ENCODE measurements at regions not wholly inside any gene's neighbourhood (a gene's known extent, or its start where the extent isn't known, plus 50 kb on each side); places are given as distances from the start of the nearest gene placed in this dataset.

DNA sequence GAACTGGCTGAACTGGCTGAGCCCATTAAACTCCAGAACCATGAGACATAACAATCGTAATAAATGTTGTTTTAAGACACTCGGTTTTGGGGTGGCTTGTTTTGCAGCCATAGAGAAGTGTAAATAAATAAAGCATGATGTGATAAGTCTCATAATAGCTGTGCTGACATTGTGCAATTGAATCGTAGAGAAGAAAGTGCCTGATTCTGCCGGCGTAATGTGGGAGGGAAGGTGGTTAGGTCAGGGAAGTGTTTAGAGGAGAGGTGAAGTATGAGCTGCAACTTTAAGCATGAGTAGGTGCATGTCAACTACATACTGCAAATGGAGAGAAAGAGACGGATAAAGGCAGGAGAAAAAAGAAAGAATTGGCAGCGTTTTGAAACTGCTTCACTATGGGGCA lies 217.1 kb downstream of the BLID start:
- DNase-seq (ENCODE audit: low spot score in 2 of 2) (no peak), ATAC-seq (no peak)
- H3K27ac Mint-ChIP-seq, result no peak overlapping the region
- H3K9me3 Mint-ChIP-seq, result no peaks in the 10 kb centered on the region
- H3K36me3 Mint-ChIP-seq, result no peaks in the 10 kb centered on the region

DNA sequence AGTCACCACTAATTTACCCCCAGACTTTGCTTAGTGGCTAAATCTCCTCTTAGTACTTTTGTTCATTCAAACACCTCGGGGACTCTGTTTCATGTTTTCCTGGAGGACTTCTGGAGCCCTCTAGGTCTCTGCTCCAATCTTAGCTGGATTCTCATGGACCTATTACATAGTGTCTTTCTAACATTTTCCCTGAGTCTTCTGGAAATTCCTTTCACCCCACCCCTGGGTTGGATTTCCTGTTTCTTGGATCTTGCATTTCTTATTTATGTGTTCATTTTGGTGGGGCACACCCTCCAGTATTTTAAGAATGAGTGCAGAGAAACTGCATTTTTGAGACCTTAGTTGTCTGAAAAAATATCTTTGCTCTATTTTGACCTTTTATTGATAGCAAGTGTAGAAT lies 220.1 kb downstream of the BLID start:
- no peaks in the 10 kb centered on the region for H3K9me3 Mint-ChIP-seq
- no peaks in the 10 kb centered on the region for H3K36me3 Mint-ChIP-seq
- DNase-seq (ENCODE audit: low spot score in 2 of 2) (no peak), ATAC-seq (no peak)
- no peak overlapping the region for H3K27ac Mint-ChIP-seq

DNA sequence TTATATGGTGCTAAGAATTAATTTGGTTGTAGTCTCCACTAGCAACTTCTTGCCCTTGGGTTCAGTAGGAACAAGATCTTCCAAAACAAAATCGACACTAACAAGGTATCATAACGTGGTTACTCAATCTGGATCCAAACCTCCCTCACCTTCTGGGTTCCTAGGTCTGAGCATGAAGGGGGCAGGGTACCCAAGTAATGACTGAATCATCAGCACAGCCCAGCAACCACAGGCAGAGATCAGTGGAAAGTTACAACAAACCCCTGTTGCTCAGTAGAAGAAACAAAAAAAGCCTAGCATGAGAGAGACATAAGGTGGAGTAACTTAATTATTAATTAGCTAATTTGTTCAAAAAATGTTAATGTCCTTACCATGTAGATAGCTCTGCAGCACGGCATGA lies 221.4 kb downstream of the BLID start:
- Mint-ChIP-seq H3K27ac (no peak overlapping the region), H3K36me3 (no peaks in the 10 kb centered on the region), H3K9me3 (no peaks in the 10 kb centered on the region)
- no peak for DNase-seq (ENCODE audit: low spot score in 2 of 2)
- ATAC-seq, result no peak

DNA sequence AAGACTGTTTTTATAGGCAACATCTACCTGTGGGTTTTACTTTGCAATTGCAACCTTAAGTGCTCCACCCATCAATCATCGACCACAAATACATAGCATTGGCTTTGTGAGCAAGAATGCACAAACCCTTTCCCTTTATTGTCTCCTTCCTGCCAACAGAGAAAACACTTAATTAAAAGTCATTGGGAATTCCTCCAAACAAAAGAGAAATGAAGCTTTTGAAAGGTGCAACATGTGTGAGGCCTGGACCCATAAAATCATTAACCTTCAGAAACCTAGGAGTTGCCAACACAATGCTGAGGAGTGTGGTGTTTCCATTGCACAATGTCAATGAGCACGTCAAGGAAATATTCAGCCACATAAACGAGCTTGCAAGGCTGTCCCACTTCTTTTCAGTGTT lies 223.2 kb downstream of the BLID start:
- Mint-ChIP-seq H3K27ac (no peak overlapping the region), H3K36me3 (no peaks in the 10 kb centered on the region), H3K9me3 (no peaks in the 10 kb centered on the region)
- ATAC-seq (no peak), DNase-seq (ENCODE audit: low spot score in 2 of 2) (no peak)

DNA sequence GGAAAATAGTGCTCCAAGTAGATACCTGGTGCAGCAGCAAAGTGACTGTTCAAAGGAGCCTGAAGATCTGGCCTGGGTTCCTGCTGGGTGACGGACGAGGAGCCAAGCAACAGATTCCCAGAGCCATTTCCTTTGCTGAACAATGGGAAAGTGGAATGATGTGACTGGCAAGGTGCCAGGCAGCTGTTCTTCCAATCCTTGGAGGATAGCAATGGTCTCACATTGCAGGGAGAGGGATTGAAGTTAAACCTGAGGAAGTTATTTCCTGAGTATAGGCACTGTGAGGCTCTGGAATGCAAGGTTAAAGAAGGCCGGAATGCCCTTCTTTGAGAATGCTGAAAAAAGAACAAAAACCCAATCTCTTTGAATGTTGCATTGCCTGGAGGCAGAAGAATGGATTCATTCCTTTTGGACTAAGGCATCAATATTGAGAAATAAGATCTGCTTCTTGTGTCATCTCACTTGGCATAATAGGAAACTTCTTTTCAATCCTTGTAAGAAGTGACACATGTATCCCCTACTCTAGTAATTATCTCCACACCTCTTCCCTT lies 223.8 kb downstream of the BLID start:
- DNase-seq (ENCODE audit: low spot score in 2 of 2), result no peak
- H3K9me3 Mint-ChIP-seq, result no peaks in the 10 kb centered on the region

DNA sequence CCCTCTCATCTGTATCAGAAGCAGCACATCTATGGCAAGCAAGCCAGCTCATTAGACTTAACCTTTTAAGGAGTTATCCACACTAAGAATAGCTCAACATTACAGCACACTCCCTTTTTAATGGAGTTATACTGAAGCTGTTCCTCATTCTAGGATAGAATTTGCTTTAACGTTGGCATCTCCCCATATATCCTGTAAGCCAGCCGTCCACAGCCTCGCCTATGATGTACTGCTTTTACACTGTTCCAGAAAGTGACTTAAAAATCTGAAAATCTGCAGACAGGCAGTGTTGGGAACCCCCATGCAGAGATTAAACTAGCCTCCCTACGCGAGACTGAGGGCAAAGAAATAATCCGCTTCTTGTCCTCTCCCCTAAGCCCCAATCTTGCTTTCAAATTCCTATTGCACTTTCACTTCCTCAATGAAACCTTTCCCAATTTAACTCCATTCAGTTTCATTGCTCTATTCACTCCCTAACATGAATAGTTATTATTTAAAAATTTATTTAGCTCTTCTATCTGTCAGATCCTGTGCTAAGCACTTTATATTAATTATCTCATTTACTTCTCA lies 225.0 kb downstream of the BLID start:
- H3K36me3 Mint-ChIP-seq, result no peaks in the 10 kb centered on the region
- ATAC-seq, result no peak
- H3K27ac Mint-ChIP-seq, result no peak overlapping the region
- no peak for DNase-seq (ENCODE audit: low spot score in 2 of 2)
- no peaks in the 10 kb centered on the region for H3K9me3 Mint-ChIP-seq

More for the DNA sequence above, 223.8 kb downstream of the BLID start:
- no peaks in the 10 kb centered on the region for H3K36me3 Mint-ChIP-seq
- ATAC-seq, result no peak
- no peak overlapping the region for H3K27ac Mint-ChIP-seq

DNA sequence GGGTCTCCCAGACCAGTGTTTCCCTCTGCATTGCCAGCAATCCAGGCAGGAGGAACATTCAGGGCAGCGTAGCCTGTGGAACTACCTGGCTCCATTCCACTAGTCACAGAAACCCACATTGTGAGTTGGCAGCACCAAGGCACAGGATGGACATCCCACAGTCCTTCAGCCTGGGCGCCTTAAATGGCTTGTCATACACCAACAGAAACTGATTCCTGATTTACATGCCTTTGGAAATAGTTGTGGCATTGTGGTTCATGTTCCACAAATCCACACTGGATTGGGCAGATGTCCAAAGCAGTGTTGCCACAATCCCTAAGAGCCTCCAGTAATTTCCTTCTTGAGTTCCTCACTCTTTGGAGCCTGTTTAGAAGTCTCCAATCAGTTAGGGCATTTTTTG lies 225.6 kb downstream of the BLID start:
- H3K27ac Mint-ChIP-seq, result no peak overlapping the region
- DNase-seq (ENCODE audit: low spot score in 2 of 2) (no peak), ATAC-seq (no peak)
- no peaks in the 10 kb centered on the region for H3K9me3 Mint-ChIP-seq
- no peaks in the 10 kb centered on the region for H3K36me3 Mint-ChIP-seq

DNA sequence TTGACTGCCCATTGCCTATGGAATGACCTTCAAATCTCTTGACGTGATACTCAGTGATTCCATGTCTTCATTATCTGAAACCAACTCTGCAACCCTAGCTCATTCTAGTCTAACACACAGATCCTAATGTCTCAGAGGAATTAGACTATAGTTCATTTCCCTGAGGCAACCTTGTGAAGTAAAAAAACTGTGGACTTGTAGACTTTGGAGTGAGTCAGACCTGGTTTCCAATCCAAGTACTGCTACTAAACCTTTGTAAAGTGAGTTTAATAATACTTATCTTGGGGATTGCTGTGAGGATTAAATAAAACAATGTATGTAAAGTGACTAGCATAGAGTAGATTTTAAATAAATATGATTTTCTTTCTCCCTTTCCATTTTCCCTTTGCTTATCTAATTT lies 226.1 kb downstream of the BLID start:
- no peak for DNase-seq (ENCODE audit: low spot score in 2 of 2)
- Mint-ChIP-seq H3K36me3 (no peaks in the 10 kb centered on the region), H3K9me3 (no peaks in the 10 kb centered on the region), H3K27ac (no peak overlapping the region)
- ATAC-seq, result no peak

DNA sequence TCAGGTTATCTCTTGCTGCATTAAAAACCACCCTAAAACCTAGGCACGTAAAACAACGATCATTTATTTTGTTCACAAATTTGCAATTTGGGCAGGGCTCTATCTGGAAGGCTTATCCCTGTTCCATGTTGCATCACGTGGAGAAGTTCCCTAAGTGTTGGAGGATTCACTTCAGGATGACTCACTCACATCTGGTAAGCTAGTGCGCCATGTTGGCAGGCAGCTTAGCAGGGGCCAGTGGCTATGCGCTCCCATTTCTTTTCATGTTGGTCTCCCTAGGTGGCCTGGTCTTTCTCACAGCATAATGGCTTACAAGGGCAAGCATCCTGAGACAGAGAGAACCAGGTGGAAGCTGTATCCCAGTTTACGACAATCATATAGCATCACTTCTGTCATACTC lies 226.8 kb downstream of the BLID start:
- ATAC-seq, result no peak
- H3K27ac Mint-ChIP-seq, result no peak overlapping the region
- no peaks in the 10 kb centered on the region for H3K36me3 Mint-ChIP-seq
- H3K9me3 Mint-ChIP-seq, result no peaks in the 10 kb centered on the region
- no peak for DNase-seq (ENCODE audit: low spot score in 2 of 2)

DNA sequence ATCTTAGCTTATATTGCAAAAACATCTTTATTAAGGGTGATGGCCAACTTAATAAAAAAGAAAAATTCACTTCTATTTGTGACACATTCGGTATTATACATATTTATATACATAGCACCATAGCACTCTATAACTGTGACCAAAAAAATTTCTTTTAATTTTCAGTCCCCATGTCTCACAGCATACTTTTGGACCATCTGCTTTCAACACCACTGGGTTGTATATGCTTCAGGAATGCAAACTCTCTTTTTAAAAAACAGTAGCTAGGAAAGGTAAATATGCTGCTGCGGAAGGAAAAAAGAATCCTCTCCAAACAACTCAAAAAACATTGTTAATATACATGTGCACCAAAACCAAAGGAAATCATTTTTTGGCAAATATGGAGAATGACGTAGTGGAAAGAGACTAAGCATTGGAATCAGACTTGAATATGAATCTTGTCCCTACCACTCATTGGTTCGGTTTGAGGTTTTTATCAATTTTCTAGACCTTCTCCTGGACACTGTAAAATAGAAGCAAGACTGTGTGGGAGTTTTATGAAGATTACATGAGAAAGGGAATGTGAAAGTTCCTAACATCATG lies 227.9 kb downstream of the BLID start:
- ATAC-seq, result no peak
- H3K27ac Mint-ChIP-seq, result no peak overlapping the region

DNA sequence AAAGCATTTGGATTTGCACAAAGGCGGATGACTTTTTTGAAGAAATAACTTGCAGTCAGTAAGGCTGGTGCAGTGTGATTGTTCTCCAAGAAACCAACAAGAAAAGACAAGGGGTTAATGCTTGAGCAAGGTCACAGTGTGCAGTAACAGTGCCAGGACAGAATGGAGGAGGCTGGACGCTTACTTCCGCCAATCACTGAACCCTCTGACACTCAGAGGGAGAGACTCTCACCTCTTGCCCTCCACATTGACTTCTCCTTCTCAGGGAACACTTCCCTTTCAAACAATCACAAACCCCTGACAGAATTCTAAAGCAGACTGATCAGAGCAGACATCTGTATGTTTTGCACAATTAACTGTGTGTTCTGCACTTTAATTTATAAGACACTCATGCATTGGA lies 228.4 kb downstream of the BLID start:
- Mint-ChIP-seq H3K36me3 (no peaks in the 10 kb centered on the region), H3K9me3 (no peaks in the 10 kb centered on the region), H3K27ac (no peak overlapping the region)
- no peak for DNase-seq (ENCODE audit: low spot score in 2 of 2)
- no peak for ATAC-seq

More for the DNA sequence above, 227.9 kb downstream of the BLID start:
- Mint-ChIP-seq H3K9me3 (no peaks in the 10 kb centered on the region), H3K36me3 (no peaks in the 10 kb centered on the region)
- no peak for DNase-seq (ENCODE audit: low spot score in 2 of 2)

DNA sequence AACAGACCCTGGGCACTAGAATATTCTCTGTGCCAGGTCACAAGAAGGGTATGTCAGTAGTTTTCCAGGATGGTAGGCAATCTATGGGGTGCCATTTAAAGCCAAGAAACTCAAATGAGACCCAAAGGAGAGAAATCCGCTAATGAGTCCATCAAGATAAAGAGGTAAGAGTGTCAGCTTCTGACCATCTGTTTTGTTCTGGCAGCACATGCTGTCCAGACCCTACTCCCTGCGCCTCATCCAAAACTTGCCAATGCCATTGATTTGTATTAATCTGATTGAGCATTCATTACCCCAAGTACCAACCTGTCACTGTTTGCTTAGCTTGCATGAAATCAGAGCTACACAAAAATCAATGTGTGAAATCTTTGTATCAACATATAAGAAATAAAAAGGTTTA lies 229.0 kb downstream of the BLID start:
- ATAC-seq, result no peak
- no peaks in the 10 kb centered on the region for H3K9me3 Mint-ChIP-seq
- no peaks in the 10 kb centered on the region for H3K36me3 Mint-ChIP-seq
- DNase-seq (ENCODE audit: low spot score in 2 of 2), result no peak
- no peak overlapping the region for H3K27ac Mint-ChIP-seq

DNA sequence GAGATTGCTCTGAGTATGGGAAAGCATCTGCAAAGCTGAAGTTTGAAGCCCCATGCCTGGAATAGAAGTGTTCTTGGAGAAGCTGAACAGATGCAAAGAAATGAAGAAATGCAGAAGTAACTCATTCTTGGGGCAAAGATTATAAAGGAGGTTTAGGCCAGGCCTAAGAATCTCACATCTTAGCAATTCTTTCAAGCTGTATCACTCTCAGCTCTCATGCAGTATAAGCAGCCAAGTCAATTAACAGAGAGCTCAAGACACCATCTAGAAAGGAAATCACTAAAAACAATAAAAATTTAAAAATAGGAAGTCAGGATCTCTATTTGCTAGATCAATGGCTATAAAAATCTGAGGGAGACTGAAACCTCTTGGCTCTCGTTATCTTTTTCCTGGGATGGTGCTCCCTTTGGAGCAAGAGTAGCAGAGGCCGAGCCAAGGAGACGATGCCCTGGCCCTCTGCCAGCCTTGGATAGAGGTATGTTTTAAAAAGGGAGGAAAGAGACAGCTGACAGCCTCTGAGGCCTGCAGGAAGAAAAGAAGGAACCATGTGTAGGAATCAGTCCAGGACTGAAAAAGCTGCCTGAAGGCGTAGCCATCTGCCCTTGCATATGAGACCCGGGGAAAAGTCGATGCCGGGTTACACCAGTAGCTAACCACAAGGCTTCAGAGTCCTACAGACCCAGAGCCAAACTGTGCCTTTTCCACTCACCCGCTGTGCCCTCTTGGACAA lies 229.8 kb downstream of the BLID start:
- Mint-ChIP-seq H3K36me3 (no peaks in the 10 kb centered on the region), H3K9me3 (no peaks in the 10 kb centered on the region), H3K27ac (no peak overlapping the region)
- no peak for ATAC-seq
- DNase-seq (ENCODE audit: low spot score in 2 of 2), result no peak

DNA sequence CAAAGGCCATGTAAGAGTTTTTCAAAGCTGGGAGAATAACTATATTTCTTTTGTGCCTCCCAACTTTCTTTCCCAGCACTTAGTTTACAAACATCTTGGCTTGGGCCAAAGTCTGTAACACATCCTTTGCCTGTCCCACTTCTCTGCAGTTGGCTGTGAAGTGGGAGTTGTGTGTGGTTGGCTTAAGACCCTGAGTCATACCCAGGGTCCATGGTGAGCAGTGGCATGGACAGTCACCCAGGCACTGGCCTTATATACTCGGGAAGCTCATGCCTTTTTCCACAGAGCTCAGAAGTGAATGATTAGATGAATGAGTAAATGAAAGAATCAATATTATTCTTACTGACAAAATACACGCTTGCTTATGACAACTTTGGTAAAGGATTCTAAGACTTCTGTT lies 231.4 kb downstream of the BLID start:
- Mint-ChIP-seq H3K27ac (no peak overlapping the region), H3K36me3 (no peaks in the 10 kb centered on the region), H3K9me3 (no peaks in the 10 kb centered on the region)
- DNase-seq (ENCODE audit: low spot score in 2 of 2), result no peak
- no peak for ATAC-seq

DNA sequence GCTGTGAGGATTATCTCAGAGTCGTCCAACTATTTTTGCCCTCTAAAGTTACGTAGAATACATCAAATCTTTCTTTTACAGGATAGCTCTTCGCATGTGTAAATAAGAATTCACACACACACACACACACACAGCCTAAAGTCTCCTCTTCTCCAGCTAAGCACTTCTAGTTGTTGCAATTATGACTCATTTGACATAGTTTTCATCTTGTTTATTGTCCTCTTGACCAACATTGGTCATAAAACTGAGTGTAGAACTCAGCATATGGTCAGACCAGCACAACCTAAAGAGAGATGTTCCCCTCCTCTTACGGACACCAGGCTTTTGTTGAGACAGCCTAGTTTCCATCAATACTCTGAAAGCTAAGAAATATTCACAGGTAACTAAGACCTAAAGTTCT lies 234.2 kb downstream of the BLID start:
- Mint-ChIP-seq H3K36me3 (no peaks in the 10 kb centered on the region), H3K27ac (no peak overlapping the region), H3K9me3 (no peaks in the 10 kb centered on the region)
- ATAC-seq (no peak), DNase-seq (ENCODE audit: low spot score in 2 of 2) (no peak)

DNA sequence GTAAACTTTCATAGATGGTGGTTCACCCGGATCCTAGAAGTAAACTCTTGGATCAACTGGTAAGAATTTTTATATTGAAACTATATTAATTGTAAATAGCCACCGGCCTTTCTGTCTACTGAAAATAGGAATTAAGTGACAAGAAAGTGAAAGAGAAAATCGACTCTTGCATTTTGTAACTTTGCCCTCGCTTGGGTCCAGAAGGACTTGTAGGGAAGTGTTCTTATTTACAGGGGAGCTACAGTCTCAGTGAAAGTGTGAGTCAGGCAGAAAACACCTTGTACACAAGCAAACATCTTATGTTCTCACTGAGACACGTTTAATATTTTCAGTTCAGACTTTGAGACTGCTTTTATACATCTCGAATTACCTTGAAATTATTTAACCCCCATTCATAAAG lies 238.9 kb downstream of the BLID start:
- DNase-seq (ENCODE audit: low spot score in 2 of 2), result no peak
- H3K9me3 Mint-ChIP-seq, result no peaks in the 10 kb centered on the region
- H3K27ac Mint-ChIP-seq, result no peak overlapping the region
- no peak for ATAC-seq
- H3K36me3 Mint-ChIP-seq, result no peaks in the 10 kb centered on the region

DNA sequence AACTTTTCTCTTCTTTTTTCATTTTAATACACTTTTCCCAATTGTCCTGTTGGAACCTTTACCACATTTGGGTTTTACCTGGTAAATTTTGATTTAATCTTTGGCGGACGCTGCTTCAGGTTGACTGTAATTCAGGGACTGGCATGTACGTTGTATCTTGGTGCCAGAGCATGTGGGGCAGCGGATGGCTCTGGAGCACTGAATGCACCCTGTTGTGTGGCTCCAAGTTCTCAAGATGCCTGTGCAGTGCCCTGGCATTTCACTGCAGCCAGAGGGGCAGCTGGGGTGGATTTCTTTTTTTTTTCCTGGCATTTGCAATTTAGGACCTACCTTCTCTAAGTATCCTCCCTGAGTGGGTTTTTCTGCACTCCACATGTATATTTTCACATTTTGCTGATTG lies 242.2 kb downstream of the BLID start:
- Mint-ChIP-seq H3K27ac (no peak overlapping the region), H3K9me3 (no peaks in the 10 kb centered on the region), H3K36me3 (no peaks in the 10 kb centered on the region)
- DNase-seq (ENCODE audit: low spot score in 2 of 2) (no peak), ATAC-seq (no peak)

DNA sequence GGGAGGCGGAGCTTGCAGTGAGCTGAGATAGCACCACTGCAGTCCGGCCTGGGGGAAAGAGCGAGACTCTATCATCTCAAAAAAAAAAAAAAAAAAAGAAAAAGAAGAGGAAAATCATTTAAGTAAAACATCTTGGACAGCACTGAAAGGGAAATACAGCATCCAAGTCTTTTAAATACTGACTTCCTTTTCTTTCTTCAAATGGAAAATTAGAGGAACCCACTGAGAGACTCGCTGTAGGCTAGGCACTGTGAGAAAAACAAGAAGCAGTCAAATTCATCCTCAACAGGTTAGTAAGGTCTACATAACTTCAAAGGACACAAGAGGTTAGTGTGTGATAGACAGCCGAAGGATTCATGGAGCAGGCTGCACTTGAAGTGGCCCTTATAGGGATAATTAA lies 243.7 kb downstream of the BLID start:
- DNase-seq (ENCODE audit: low spot score in 2 of 2) (no peak), ATAC-seq (no peak)
- Mint-ChIP-seq H3K27ac (no peak overlapping the region), H3K9me3 (no peaks in the 10 kb centered on the region), H3K36me3 (no peaks in the 10 kb centered on the region)
